ENCODE measurements at regions not wholly inside any gene's neighbourhood (a gene's known extent, or its start where the extent isn't known, plus 50 kb on each side); places are given as distances from the start of the nearest gene placed in this dataset.

DNA sequence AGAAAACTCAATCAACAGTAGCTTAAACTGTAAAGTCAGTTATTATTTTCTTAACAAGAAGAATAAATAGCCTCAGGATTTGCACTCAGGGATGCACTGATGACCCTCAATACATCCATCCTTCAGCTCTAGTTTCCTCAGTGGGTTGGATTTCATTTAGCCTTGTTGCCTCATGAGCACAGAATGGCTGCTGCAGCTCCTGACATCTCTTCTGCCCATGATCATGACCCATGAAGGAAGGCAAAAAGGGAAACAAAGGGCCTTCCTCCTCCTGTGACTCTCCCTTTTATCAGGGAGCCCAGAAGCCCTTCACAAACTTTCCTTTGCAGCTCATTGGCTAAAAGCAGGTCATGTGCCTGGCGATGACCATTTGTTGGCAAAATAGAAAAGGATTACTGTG, 51.2 kb upstream of the KCNG1 start:
- peaks cover 53% of the 10 kb centered on the region for H3K27me3 ChIP-seq
- WGBS, 2 donors (ENCODE audit: low coverage in 1 of 2), result 83% methylated on average over 1 of the region's 1 CpG; no CpG with 5 or more reads in 1 of the 2 donors

More for the DNA sequence above, 51.2 kb upstream of the KCNG1 start:
- ATAC-seq, result no peak
- Histone ChIP-seq H3K9me3 (peaks cover 0 to 6% (median 0%) of the 10 kb centered on the region in 3 donors), H3K27ac (no peak overlapping the region), H3K4me3 (no peak overlapping the region), H3K4me1 (peaks cover 0 to 10% (median 0%) of the 10 kb centered on the region in 3 donors), H3K36me3 (no peaks in the 10 kb centered on the region)
- TF ChIP-seq, protein P1, sequence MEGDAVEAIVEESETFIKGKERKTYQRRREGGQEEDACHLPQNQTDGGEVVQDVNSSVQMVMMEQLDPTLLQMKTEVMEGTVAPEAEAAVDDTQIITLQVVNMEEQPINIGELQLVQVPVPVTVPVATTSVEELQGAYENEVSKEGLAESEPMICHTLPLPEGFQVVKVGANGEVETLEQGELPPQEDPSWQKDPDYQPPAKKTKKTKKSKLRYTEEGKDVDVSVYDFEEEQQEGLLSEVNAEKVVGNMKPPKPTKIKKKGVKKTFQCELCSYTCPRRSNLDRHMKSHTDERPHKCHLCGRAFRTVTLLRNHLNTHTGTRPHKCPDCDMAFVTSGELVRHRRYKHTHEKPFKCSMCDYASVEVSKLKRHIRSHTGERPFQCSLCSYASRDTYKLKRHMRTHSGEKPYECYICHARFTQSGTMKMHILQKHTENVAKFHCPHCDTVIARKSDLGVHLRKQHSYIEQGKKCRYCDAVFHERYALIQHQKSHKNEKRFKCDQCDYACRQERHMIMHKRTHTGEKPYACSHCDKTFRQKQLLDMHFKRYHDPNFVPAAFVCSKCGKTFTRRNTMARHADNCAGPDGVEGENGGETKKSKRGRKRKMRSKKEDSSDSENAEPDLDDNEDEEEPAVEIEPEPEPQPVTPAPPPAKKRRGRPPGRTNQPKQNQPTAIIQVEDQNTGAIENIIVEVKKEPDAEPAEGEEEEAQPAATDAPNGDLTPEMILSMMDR (IDR thresholded peaks at IDR 0.05), result no peak
- no peak for TF ChIP-seq POLR2AphosphoS5 (IDR thresholded peaks at IDR 0.05)
- no peak for TF ChIP-seq POLR2A (IDR thresholded peaks at IDR 0.05)
- no peak for TF ChIP-seq EP300 (IDR thresholded peaks at IDR 0.05)
